SK-N-MC (cell line): ENCODE measurements at regions not wholly inside any gene's neighbourhood (a gene's known extent, or its start where the extent isn't known, plus 50 kb on each side); places are given as distances from the start of the nearest gene placed in this dataset.

ENCODE experiments used
- EZH2 ChIP-seq: fragments of 200-600 bp; sonication (generic); IDR thresholded peaks from one replicate; pipeline ENCODE4 v1.6.1; 2017; ENCODE audit warnings: antibody characterized with exemption
- FOXP2 ChIP-seq: optimal IDR thresholded peaks from 2 replicates; pipeline ENCODE3; 2011; ENCODE audit warnings: mild to moderate bottlenecking, moderate library complexity; ENCODE audit not compliant: insufficient read depth; ENCODE audit errors: extremely low read length, control extremely low read depth
- POLR2AphosphoS5 ChIP-seq: IDR thresholded peaks from 2 replicates; pipeline ENCODE4 v1.6.1; 2012; ENCODE audit warnings: mild to moderate bottlenecking, low read depth, low read length, borderline replicate concordance

DNA sequence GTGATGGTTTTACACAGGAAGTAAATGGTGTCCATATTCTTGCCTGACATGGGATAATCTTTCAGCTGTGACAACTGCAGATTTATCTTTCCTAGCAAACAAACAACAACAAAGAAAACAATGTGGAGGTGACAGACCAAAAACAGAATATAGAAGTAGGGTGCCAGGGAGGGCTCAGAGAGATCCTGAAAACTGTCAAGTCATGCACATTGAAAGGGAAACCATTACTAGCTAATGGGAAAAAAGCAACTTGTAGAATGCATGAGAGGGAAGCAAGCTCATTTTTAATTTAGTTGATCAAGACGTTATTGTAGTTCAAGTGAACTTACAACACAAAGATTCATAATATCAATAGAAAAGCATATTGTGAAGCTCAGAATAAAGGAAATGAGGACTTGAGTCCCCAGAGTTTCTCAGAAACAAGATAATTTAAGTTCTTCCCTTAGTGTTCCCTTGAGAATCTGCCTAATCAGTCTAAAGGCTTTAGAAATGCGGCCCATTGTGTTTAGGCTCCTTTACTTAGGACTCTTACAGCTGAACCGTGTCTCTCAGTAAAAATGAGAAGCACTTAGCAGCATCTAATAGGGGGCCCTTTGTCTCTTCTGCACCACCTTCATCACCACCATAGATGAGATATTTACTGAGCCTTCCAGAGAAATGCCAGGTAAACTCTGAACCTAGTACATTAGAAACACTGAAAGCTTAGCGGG lies 115.6 kb upstream of the CADPS start:
- TF ChIP-seq POLR2AphosphoS5 (no peak), EZH2 (no peak), FOXP2 (no peak)
